SHP77 treated with DMSO at 0.1 percent for 48 hours (cell line): ENCODE measurements at regions not wholly inside any gene's neighbourhood (a gene's known extent, or its start where the extent isn't known, plus 50 kb on each side); places are given as distances from the start of the nearest gene placed in this dataset.
"Not testable (repeated sequence)": the region's sequence is repeated elsewhere in the genome, so short reads cannot be mapped to it uniquely, and the experiment has no call there.

ENCODE experiments used
- DNase-seq: peaks from one replicate; lab custom pipeline; 2025; lab: John Stamatoyannopoulos, UW

DNA sequence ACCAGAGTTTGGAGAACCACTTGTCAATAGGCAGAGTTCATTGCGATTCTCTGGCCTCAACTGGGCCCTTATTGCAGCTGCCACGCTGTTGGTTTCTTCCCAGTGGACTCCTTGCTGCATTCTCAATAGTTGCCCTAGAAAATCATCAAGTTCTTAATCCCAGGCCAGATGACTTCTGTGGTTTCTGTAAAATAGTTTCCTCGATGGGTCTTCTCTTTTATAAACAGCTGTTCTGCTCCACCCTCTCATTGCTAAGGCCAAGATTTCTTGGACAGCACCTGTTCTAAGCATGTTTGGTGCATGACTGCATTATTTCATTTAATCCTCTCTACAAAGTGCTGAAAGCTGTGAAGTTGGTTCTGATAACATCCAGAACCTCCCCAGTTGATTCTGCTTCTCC, 131.0 kb downstream of the BCL2L11 start:
- no peak for DNase-seq

DNA sequence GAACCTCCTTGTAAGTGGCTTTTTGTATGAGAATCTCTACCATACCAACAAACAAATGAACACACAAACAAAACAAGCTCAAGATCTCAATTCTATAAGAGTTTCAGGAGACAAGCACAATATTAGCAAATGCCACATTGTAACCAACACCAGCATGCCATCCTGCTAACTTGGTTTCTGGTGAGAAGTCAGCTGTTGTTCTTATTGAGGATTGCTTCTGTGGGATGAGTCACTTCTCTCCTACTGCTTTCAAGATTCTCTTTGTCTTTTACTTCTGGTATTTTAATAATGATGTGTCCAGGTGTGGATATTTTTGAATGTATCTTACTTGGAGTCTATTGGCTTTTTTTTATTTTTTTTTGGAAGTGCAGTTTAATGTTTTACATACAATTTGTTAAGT, 131.7 kb downstream of the BCL2L11 start:
- DNase-seq: no peak

GRCh38 chr2:111254916-111255315, 134.2 kb downstream of the BCL2L11 start:
- DNase-seq: not testable (repeated sequence)

GRCh38 chr2:111256628-111257027, 135.9 kb downstream of the BCL2L11 start:
- not testable (repeated sequence) for DNase-seq

GRCh38 chr2:111257607-111258006, 136.9 kb downstream of the BCL2L11 start:
- DNase-seq: not testable (repeated sequence)

- not testable (repeated sequence) for DNase-seq
Observed at GRCh38 chr2:111258318-111258717, 137.6 kb downstream of the BCL2L11 start.

DNA sequence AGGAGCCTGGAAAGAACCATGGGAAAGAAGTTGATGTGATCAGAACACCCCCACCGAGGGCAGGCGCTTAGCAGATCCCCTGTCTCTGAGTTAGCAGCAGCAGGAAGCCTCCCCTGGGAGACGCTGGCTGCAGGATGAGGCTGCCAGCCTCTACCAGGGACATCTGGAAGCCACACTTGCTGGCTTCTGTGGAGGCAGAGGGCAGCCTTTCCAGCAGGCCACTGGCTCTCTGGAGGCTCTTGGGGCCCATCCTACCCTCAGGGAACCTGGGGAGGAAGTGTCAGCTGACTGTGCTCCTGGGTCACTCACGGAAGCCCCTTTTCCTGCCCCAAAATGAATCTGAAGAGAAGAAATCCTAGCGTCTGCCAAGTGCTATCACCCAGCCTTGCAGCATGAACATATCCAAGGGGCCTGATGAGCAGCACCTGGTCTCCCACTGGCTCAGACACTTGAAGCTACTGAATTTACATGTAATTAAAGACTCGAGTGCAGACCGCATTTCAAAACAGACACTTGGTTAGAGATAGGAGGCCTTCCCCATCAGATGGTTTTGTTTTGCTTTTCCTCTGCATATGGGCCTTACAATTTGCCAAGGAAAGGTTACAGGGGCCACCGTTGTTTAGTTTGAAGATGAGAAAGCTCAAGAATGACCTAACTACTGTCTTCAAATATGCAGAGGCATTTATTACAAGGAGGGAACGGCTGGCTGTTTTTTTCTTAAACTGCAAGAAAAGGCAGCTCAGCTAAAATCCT, 142.1 kb downstream of the BCL2L11 start:
- DNase-seq: not testable (repeated sequence)

DNA sequence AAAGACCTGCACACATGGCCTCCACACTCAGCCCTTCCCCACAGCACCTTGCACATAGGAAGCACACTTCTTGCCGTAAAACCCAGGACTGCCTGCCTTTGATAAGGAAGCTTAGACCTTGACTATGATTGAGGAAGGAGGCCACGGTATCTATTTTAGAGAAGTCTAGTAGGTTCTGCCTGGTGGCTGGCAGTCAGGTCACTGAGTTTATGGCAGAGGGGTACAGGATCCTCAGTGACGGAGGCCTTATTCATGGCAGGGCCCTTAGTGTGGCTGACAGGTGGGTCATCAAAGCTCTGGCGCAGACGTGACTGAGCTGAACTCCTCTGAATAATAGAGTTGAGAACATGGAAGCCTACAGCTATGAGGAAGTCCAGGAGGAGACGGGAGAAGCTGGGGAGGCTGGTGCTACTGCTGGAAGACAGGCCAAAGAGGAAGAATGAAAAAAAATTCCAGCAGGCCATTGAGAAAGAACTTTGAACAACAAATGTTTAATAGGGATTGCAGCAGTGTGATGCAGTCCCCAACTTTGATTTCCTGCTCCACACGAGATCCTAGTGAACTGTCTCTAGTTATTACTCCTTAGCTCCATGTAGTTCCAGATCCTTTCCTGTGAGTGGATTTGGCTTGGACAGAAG, 142.8 kb downstream of the BCL2L11 start:
- not testable (repeated sequence) for DNase-seq

- not testable (repeated sequence) for DNase-seq
Observed at GRCh38 chr2:111264956-111265355, 144.2 kb downstream of the BCL2L11 start.

DNA sequence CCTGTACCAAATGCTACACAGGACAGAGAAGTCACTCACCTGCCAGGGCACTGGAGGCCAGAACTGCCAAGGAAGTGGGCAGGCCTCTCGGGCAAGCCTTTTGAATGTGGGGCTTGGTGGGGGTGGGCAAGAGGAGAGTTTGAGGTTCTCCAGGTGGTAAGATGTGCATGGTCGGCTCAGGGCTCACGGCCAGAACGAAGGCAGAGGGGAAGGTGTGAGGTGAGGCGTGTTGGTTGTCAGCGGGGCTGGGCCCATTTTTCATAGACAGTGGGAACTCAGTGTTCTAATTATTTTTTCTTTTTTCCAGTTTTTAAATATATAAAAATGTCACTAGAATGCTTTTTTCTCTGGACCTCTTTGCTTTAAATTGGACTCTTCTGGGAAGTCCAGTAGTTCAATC, 145.8 kb downstream of the BCL2L11 start:
- DNase-seq: not testable (repeated sequence)

GRCh38 chr2:111267038-111267437, 146.3 kb downstream of the BCL2L11 start:
- not testable (repeated sequence) for DNase-seq

DNA sequence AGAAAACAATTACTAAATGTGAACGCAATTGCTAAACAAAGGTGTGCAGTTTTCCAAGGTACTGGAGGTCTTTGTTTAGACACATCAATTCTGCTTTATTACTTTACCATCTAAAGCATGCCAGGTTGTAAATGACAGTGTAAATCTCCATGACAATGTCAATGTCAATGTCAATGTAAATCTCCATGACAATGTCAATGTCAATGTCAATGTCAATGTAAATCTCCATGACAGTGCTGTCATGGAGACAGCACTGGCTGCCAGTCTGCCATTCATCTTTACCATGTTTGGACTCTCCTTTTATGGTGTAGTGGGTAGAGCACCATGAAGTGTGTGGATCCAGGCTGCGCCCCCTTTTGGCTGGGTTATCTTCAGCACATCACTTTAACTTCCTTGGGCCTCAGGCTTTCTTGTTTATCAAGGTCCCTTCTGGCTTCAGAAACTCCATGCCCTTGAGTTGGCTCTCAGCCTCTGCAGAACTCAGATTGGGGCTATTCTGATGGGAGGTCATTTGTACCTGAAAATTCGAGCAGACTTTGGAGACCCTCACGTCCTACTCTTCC, 149.1 kb downstream of the BCL2L11 start:
- not testable (repeated sequence) for DNase-seq

DNA sequence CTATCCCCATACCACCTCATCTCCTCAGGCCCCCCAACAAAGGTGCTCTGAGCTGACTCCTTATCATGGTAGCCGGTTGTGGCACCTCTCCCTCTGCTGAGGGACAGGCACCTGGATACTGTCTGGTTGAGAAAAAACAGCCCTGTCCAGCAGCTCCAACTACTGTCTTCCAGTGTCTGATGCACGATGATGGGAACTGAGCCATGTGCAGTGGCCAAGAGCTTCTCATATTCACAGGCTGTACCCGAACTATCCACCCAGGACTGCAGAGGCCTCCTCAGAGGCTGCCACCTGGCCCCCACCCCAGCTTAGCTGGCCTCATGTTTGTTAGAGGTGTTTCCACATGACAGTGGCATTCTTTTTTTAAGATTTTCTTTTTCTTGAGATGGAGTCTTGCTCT, 149.9 kb downstream of the BCL2L11 start:
- not testable (repeated sequence) for DNase-seq

GRCh38 chr2:111271647-111272304, 151.1 kb downstream of the BCL2L11 start:
- DNase-seq: not testable (repeated sequence)

GRCh38 chr2:111273007-111273406, 152.3 kb downstream of the BCL2L11 start:
- DNase-seq: not testable (repeated sequence)

GRCh38 chr2:111275047-111275853, 154.5 kb downstream of the BCL2L11 start:
- DNase-seq: not testable (repeated sequence)

- DNase-seq: not testable (repeated sequence)
Observed at GRCh38 chr2:111275854-111276171, 155.1 kb downstream of the BCL2L11 start.

DNA sequence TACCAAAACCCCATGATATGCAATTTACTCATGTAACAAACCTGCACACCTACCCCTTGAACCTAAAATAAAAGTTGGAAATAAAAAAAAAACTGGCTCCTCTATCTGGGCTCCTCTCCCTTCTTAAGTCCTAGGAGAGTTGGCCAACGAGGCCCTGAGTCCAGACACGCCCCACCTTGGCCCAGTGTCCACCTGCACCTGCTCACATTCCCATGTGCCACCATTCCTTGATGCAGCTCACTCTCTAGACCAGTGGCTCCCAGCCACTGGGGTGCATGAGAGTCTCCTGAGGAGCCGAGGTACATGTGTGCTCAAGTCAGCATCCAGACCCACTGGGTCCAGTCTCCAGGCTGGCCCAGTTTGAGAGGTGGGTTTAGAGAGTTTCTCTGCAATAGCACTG, 157.4 kb downstream of the BCL2L11 start:
- DNase-seq: not testable (repeated sequence)

GRCh38 chr2:111280709-111281286, 160.1 kb downstream of the BCL2L11 start:
- DNase-seq: not testable (repeated sequence)

DNA sequence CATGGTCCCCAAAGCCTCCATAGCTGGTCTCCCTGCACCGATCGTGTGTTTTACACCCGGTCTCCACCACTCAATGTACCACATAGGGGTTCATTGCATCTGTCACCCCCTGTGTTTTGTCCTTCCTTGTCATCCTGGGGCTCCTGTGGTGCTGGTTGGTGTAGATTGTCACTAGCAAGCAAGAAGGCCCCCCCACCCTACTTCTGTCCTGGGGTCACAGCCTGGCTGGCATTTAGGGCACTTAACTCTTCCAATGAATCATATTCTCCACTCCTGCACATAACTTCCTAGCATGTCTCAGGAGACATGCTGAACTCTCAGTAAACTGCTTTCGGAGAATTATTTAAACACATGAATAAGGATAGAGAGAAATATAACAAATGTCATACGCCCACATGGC, 161.4 kb downstream of the BCL2L11 start:
- not testable (repeated sequence) for DNase-seq
